ENCODE measurements at regions not wholly inside any gene's neighbourhood (a gene's known extent, or its start where the extent isn't known, plus 50 kb on each side); places are given as distances from the start of the nearest gene placed in this dataset.

DNA sequence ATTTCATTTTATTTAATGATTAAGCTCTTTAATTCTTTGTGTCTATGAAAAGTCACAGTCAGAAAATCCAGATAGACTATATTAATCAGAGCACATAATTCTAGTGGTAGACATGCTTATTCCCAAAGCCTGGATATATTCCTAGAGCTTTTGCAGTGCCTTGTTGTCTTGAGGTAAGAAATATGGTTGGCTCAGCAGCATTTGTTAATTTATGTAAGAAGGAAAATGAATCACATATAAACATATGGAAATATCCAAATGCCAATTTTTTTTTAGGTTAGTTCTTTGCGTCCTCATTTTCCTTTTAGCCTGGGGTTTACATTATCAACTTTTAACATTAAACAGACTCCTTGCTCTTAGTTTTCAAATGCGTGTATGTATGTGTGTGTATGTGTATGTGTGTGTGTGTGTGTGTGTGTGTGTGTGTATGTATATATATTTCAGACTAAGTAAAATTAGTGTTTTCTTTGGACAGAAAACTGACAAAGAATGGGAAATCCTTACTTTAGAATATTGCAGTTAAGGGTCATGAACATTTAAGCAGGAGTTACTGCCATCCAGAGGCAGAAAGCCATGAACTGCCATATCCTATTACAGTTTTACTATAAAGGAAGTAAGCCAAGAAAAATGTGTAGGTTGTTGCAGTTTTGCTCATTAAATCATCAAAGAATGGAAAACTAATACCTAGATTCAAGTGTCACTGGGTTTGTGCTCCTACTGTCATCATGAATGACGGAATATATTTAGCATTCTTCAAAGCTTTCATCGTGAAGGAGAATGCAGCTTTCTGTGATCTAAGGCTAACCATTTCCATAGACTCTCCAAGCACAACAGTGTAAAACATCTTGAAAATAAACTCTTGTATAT, 477.1 kb upstream of the NR5A2 start:
- TF ChIP-seq, protein P1, sequence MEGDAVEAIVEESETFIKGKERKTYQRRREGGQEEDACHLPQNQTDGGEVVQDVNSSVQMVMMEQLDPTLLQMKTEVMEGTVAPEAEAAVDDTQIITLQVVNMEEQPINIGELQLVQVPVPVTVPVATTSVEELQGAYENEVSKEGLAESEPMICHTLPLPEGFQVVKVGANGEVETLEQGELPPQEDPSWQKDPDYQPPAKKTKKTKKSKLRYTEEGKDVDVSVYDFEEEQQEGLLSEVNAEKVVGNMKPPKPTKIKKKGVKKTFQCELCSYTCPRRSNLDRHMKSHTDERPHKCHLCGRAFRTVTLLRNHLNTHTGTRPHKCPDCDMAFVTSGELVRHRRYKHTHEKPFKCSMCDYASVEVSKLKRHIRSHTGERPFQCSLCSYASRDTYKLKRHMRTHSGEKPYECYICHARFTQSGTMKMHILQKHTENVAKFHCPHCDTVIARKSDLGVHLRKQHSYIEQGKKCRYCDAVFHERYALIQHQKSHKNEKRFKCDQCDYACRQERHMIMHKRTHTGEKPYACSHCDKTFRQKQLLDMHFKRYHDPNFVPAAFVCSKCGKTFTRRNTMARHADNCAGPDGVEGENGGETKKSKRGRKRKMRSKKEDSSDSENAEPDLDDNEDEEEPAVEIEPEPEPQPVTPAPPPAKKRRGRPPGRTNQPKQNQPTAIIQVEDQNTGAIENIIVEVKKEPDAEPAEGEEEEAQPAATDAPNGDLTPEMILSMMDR (IDR thresholded peaks at IDR 0.05): no peak
- no peak for TF ChIP-seq POLR2A (IDR thresholded peaks at IDR 0.05)
